ENCODE measurements at regions not wholly inside any gene's neighbourhood (a gene's known extent, or its start where the extent isn't known, plus 50 kb on each side); places are given as distances from the start of the nearest gene placed in this dataset.

DNA sequence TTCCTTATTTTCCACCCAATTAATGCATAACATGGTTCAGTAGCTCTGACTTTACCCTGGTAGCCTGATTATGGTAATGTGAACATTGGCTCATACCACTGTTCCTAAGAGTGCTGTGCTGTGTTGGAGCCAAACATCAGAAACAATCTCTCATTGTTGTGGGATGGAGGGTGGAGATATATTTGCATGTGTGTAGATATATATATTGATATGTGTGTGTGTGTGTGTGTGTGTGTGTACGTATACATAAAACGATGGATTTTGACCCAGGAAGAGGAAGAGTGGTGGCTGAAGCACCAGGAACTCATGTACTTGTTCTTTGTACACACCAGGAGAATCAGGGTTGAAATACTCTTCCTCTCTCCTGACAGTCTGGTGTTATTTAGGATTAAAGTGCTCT lies 247.7 kb downstream of the IL15 start:
- TF ChIP-seq EZH2 (optimal IDR thresholded peaks at IDR 0.05; ENCODE audit: low read depth, low read length) (no peak), EZH2phosphoT487 (IDR thresholded peaks at IDR 0.05; ENCODE audit: low read length) (no peak)
- TF ChIP-seq, protein P1, sequence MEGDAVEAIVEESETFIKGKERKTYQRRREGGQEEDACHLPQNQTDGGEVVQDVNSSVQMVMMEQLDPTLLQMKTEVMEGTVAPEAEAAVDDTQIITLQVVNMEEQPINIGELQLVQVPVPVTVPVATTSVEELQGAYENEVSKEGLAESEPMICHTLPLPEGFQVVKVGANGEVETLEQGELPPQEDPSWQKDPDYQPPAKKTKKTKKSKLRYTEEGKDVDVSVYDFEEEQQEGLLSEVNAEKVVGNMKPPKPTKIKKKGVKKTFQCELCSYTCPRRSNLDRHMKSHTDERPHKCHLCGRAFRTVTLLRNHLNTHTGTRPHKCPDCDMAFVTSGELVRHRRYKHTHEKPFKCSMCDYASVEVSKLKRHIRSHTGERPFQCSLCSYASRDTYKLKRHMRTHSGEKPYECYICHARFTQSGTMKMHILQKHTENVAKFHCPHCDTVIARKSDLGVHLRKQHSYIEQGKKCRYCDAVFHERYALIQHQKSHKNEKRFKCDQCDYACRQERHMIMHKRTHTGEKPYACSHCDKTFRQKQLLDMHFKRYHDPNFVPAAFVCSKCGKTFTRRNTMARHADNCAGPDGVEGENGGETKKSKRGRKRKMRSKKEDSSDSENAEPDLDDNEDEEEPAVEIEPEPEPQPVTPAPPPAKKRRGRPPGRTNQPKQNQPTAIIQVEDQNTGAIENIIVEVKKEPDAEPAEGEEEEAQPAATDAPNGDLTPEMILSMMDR (IDR thresholded peaks at IDR 0.05; ENCODE audit: low read length) = no peak
- Histone ChIP-seq H3K27me3 (replicated peaks; ENCODE audit: insufficient read depth, low read length) (no peaks in the 10 kb centered on the region), H3K36me3 (replicated peaks; ENCODE audit: insufficient read depth, low read length) (no peaks in the 10 kb centered on the region), H3F3A (ENCODE audit: insufficient read depth, low read length) (no peaks in the 10 kb centered on the region), H4K20me1 (ENCODE audit: insufficient read depth, low read length) (no peaks in the 10 kb centered on the region), H3K4me2 (ENCODE audit: low read depth, low read length) (no peak overlapping the region), H3K79me2 (ENCODE audit: low read length) (no peaks in the 10 kb centered on the region), H2AFZ (ENCODE audit: low read length) (no peak overlapping the region), H3K9me3 (replicated peaks; ENCODE audit: insufficient read depth, low read length) (no peaks in the 10 kb centered on the region), H3K9me2 (replicated peaks; ENCODE audit: insufficient read depth, low read length) (no peaks in the 10 kb centered on the region), H3K9ac (ENCODE audit: low read length) (no peak overlapping the region), H3K4me1 (ENCODE audit: low read length) (0 out of 2 replicates have a peak, but pooled peaks cover 5% of the 10 kb centered on the region), H3K4me3 (ENCODE audit: low read length) (no peak overlapping the region), H3K27ac (ENCODE audit: low read length) (no peak overlapping the region)
- DNase-seq = no peak

DNA sequence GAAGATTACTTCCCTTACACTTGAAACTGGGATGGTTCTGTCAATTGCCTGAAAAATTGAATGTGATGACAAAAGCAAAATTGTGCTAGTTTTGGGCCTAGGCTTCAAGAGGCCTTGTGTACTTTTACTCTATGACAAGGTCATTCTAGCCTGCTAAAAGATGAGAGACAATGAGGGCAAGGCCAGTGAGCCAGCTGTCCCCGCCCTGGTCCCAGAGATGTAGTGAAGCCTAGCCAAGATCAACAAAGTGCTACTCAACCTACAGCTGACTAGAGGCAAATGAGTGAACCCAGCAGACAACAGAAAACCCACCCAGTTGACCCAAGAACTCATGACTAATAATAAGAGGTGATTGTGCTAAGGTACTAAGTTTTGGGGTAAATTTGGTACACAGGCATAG lies 248.7 kb downstream of the IL15 start:
- DNase-seq = no peak
- no peaks in the 10 kb centered on the region for H4K20me1 ChIP-seq (ENCODE audit: insufficient read depth, low read length)
- H3K79me2 ChIP-seq (ENCODE audit: low read length) = no peaks in the 10 kb centered on the region
- H3K4me3 ChIP-seq (ENCODE audit: low read length) = no peak overlapping the region
- H3K27ac ChIP-seq (ENCODE audit: low read length) = no peak overlapping the region
- H3F3A ChIP-seq (ENCODE audit: insufficient read depth, low read length) = no peaks in the 10 kb centered on the region
- H3K27me3 ChIP-seq (replicated peaks; ENCODE audit: insufficient read depth, low read length) = no peaks in the 10 kb centered on the region
- H3K9me2 ChIP-seq (replicated peaks; ENCODE audit: insufficient read depth, low read length) = no peaks in the 10 kb centered on the region
- H3K9me3 ChIP-seq (replicated peaks; ENCODE audit: insufficient read depth, low read length) = no peaks in the 10 kb centered on the region
- H3K4me1 ChIP-seq (ENCODE audit: low read length) = 0 out of 2 replicates have a peak, but pooled peaks cover 5% of the 10 kb centered on the region
- H3K36me3 ChIP-seq (replicated peaks; ENCODE audit: insufficient read depth, low read length) = no peaks in the 10 kb centered on the region
- H3K4me2 ChIP-seq (ENCODE audit: low read depth, low read length) = no peak overlapping the region
- H3K9ac ChIP-seq (ENCODE audit: low read length) = no peak overlapping the region
- no peak overlapping the region for H2AFZ ChIP-seq (ENCODE audit: low read length)
- no peak for TF ChIP-seq EZH2 (optimal IDR thresholded peaks at IDR 0.05; ENCODE audit: low read depth, low read length)
- TF ChIP-seq, protein P1 (IDR thresholded peaks at IDR 0.05; ENCODE audit: low read length) = no peak
- TF ChIP-seq EZH2phosphoT487 (IDR thresholded peaks at IDR 0.05; ENCODE audit: low read length) = no peak

DNA sequence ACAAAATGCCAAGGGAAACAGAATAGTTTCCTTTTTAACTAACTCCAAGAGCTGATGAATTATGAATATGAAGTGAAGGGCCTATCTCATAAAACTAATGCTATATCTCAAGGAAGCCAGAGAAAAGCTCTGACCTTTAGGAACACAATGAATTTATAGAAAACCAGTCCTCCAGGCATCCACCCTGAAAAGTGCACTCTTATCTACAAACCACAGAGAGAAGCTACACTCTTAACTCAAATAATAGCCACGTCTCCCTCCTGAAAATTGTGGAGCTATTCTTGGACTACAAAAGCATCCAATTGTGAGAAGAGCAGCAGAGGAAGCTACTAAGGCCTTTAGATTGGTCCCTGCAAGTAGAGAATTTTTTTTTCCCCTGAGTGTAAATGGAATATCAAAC lies 253.9 kb downstream of the IL15 start:
- TF ChIP-seq, protein P1 (IDR thresholded peaks at IDR 0.05; ENCODE audit: low read length) = no peak
- TF ChIP-seq EZH2 (optimal IDR thresholded peaks at IDR 0.05; ENCODE audit: low read depth, low read length) (no peak), EZH2phosphoT487 (IDR thresholded peaks at IDR 0.05; ENCODE audit: low read length) (no peak)
- DNase-seq = no peak
- Histone ChIP-seq H3K9me2 (replicated peaks; ENCODE audit: insufficient read depth, low read length) (no peaks in the 10 kb centered on the region), H3K4me3 (ENCODE audit: low read length) (no peak overlapping the region), H3K27me3 (replicated peaks; ENCODE audit: insufficient read depth, low read length) (no peaks in the 10 kb centered on the region), H3K79me2 (ENCODE audit: low read length) (no peaks in the 10 kb centered on the region), H3K9me3 (replicated peaks; ENCODE audit: insufficient read depth, low read length) (no peaks in the 10 kb centered on the region), H3K9ac (ENCODE audit: low read length) (no peak overlapping the region), H3K36me3 (replicated peaks; ENCODE audit: insufficient read depth, low read length) (no peaks in the 10 kb centered on the region), H3K4me2 (ENCODE audit: low read depth, low read length) (no peak overlapping the region), H3K4me1 (ENCODE audit: low read length) (0 out of 2 replicates have a peak, but pooled peaks cover 5% of the 10 kb centered on the region), H3F3A (ENCODE audit: insufficient read depth, low read length) (no peaks in the 10 kb centered on the region), H3K27ac (ENCODE audit: low read length) (no peak overlapping the region), H2AFZ (ENCODE audit: low read length) (no peak overlapping the region), H4K20me1 (ENCODE audit: insufficient read depth, low read length) (no peaks in the 10 kb centered on the region)

Data from MM.1S (cell line).